Uterus (tissue), 3 donors: ENCODE measurements at regions not wholly inside any gene's neighbourhood (a gene's known extent, or its start where the extent isn't known, plus 50 kb on each side); places are given as distances from the start of the nearest gene placed in this dataset.
"Not testable (repeated sequence)": the region's sequence is repeated elsewhere in the genome, so short reads cannot be mapped to it uniquely, and the experiment has no call there.

Experiments used
- DNase-seq, 2 donors: peaks; one replicate each; pipeline ENCODE4 v3.0.0-alpha.2; 2019 to 2020
- H3K27ac ChIP-seq, 2 donors: fragments of 200-600 bp; sonication (generic); 1 replicate in 1 of 2; 2 replicates in 1 of 2; pipeline ENCODE4 v1.5.1; 2016 to 2018
- H3K27me3 ChIP-seq, 2 donors: fragments of 200-600 bp; sonication (generic); one replicate each; pipeline ENCODE4 v1.5.1; 2018 to 2019; ENCODE audit warnings: control low read depth in 1 of 2
- H3K36me3 ChIP-seq, 2 donors: fragments of 200-600 bp; sonication (generic); one replicate each; pipeline ENCODE4 v1.5.1; 2019; ENCODE audit warnings: control low read depth in 1 of 2
- H3K4me1 ChIP-seq, 2 donors: fragments of 200-600 bp; sonication (generic); one replicate each; pipeline ENCODE4 v1.5.1; 2018 to 2019; ENCODE audit warnings: control low read depth in 1 of 2
- H3K4me3 ChIP-seq, 2 donors: fragments of 200-600 bp; sonication (generic); 1 replicate in 1 of 2; 2 replicates in 1 of 2; pipeline ENCODE4 v1.5.1; 2018 to 2019; ENCODE audit warnings: mild to moderate bottlenecking in 1 of 2
- H3K9me3 ChIP-seq, 2 donors: fragments of 200-600 bp; sonication (generic); one replicate each; pipeline ENCODE4 v1.5.1; 2019; ENCODE audit warnings: control low read depth in 1 of 2
- POLR2A ChIP-seq, 2 donors: fragments of 450-650 bp; IDR thresholded peaks; one replicate each; pipeline ENCODE4 v1.6.1; 2016; ENCODE audit warnings: antibody characterized with exemption in 2 of 2, mild to moderate bottlenecking in 1 of 2, moderate library complexity in 1 of 2
- intact Hi-C: fragments of 100-400 bp; cut with DNase I; formaldehyde crosslinking; loops from one replicate; pipeline ENCODE4 v1.15.1; 2023; ENCODE audit warnings: low total_unique reads
- TF ChIP-seq, protein P1 (sequence below), 4 experiments: fragments of 200-600 bp in 2 of 4; fragments of 450-650 bp in 2 of 4; sonication (generic) in 2 of 4; IDR thresholded peaks; one replicate each; pipeline ENCODE4 v1.5.1; 2016 to 2019; ENCODE audit warnings: antibody characterized with exemption in 4 of 4, mild to moderate bottlenecking in 2 of 4, moderate library complexity in 1 of 4
- donor health status: DM: yes; HTN: yes; CAD: no.

DNA sequence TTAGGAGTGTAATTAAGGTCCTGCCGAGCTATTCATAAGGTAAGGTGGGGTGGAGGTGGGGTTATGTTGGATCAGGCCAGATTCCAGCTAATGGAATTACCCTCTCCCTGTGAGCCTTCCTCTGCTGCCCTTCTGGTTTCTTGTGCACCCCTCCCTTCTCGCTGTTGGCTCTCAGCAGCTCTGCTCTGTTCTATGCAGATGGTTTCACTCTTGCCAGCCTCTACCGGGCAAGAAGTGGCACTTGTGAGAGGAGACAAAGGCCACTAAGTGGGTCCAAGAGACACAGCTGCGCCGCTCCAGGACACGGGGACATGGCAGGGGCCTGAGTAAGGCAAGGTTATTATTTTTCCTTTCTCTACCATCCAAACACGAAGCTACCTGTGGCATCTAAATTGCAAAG, 334.4 kb downstream of the EMP1 start:
- TF ChIP-seq POLR2A (IDR thresholded peaks at IDR 0.05) = no peak
- TF ChIP-seq, protein P1, sequence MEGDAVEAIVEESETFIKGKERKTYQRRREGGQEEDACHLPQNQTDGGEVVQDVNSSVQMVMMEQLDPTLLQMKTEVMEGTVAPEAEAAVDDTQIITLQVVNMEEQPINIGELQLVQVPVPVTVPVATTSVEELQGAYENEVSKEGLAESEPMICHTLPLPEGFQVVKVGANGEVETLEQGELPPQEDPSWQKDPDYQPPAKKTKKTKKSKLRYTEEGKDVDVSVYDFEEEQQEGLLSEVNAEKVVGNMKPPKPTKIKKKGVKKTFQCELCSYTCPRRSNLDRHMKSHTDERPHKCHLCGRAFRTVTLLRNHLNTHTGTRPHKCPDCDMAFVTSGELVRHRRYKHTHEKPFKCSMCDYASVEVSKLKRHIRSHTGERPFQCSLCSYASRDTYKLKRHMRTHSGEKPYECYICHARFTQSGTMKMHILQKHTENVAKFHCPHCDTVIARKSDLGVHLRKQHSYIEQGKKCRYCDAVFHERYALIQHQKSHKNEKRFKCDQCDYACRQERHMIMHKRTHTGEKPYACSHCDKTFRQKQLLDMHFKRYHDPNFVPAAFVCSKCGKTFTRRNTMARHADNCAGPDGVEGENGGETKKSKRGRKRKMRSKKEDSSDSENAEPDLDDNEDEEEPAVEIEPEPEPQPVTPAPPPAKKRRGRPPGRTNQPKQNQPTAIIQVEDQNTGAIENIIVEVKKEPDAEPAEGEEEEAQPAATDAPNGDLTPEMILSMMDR (IDR thresholded peaks at IDR 0.05) = no peak
- Histone ChIP-seq H3K27ac (no peak overlapping the region), H3K27me3 (no peaks in the 10 kb centered on the region), H3K4me1 (no peaks in the 10 kb centered on the region), H3K36me3 (no peaks in the 10 kb centered on the region), H3K9me3 (no peaks in the 10 kb centered on the region), H3K4me3 (no peak overlapping the region)
- intact Hi-C loops = no loop called here
- DNase-seq = no peak

DNA sequence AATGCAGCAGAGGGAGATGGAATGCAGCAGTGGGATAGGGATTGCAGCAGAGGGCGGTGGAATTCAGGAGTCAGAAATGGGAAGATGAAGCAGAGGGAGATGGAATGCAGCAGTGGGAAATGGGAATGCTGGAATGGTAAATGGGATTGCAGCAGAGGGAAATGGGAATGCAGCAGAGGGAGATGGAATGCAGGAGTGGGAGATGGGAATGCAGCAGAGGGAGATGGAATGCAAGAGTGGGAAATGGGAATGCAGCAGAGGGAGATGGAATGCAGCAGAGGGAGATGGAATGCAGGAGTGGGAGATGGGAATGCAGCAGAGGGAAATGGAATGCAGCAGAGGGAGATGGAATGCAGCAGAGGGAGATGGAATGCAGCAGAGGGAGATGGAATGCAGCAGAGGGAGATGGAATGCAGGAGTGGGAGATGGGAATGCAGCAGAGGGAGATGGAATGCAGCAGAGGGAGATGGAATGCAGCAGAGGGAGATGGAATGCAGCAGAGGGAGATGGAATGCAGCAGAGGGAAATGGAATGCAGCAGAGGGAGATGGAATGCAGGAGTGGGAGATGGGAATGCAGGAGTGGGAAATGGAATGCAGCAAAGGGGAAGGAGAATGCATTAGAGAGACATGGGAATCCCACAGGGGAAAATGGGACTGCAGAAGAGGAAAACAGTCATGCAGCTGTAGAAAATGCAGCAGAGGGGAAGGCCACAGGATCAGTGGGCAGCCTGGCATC, 329.8 kb downstream of the EMP1 start:
- DNase-seq, H3K27me3 ChIP-seq, H3K4me1 ChIP-seq, H3K36me3 ChIP-seq, H3K27ac ChIP-seq, H3K9me3 ChIP-seq, intact Hi-C loops, H3K4me3 ChIP-seq: not testable (repeated sequence)

DNA sequence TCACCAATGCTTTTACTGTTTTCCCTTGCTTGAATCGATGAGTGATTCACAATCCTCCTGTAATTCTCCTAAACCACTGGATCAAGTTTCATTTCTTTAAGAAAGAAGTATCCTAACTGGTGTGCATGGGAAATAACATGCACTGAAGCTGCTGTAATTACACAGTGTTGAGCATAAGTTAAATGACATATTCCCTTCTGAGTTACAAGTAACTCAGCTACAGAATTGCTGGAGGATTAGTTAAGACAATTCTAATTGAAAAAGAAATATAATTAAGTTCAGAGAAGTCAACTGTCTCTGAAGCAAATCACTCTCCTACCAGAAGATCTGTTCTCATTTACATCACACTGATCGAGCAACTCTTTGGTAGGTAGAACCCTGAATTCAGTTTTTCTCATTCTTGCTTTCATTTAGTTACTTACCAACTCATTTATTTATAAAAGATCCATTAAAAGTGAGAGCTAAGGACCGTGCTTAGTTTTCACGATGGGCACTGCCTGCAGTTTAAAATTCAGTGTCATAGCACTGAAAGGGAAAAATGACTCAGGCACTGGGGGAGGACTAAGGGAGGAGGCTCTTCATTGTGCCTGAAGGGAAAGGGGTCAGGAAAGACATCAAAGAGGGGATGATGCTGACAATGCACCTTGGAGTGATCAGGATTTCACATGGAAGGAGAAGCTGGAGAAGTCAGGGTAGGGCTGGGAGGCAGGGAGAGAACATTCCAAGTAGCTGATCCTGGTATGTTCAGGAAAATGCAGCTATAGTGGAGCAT, 327.2 kb downstream of the EMP1 start:
- Histone ChIP-seq H3K36me3 (no peaks in the 10 kb centered on the region), H3K27me3 (no peaks in the 10 kb centered on the region), H3K4me3 (no peak overlapping the region), H3K4me1 (no peaks in the 10 kb centered on the region), H3K27ac (no peak overlapping the region), H3K9me3 (no peaks in the 10 kb centered on the region)
- DNase-seq = no peak
- TF ChIP-seq POLR2A (IDR thresholded peaks at IDR 0.05) = no peak
- TF ChIP-seq, protein P1 (IDR thresholded peaks at IDR 0.05) = no peak
- intact Hi-C loops = no loop called here

DNA sequence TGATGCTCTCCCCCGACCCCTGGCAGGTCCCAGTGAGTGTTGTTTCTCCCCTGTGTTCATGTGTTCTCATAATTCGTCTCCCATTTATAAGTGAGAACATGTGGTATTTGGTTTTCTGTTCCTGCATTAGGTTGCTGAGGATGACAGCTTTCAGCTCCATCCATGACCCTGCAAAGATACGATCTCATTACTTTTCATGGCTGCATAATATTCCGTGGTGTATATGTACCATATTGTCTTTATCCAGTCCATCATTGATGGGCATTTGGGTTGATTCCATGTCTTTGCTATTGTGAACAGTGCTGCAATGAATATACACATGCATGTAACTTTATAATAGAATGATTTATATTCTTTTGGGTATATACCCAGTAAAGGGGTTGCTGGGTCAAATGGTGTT, 321.5 kb downstream of the EMP1 start:
- H3K4me1 ChIP-seq, H3K27ac ChIP-seq, H3K4me3 ChIP-seq, H3K27me3 ChIP-seq, DNase-seq, intact Hi-C loops, H3K36me3 ChIP-seq, H3K9me3 ChIP-seq: not testable (repeated sequence)

DNA sequence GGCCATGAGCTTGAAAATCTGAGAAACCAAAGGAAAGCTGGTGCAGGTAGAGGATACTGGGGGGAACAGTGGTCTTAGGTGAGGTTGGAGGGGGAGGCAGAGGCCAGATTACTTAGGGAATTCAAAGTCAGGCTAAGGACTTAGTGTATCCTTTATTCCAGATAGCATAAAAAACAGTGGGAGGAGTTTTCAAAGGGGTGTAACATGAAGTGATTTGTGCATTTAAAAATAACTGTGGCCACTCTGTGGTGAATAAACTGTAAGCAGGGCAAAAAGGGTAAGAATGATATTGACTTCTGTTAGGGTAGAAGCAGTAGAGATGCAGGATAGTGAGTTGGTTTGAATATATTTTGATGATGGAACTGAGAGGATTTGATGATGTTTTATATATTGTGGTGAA, 313.2 kb downstream of the EMP1 start:
- Histone ChIP-seq H3K4me1 (no peaks in the 10 kb centered on the region), H3K36me3 (no peaks in the 10 kb centered on the region), H3K9me3 (peaks cover 0 to 4% of the 10 kb centered on the region in 2 donors), H3K27ac (no peak overlapping the region), H3K27me3 (no peaks in the 10 kb centered on the region), H3K4me3 (no peak overlapping the region)
- intact Hi-C loops = no loop called here
- TF ChIP-seq POLR2A (IDR thresholded peaks at IDR 0.05) = no peak
- TF ChIP-seq, protein P1 (IDR thresholded peaks at IDR 0.05) = no peak
- no peak for DNase-seq

DNA sequence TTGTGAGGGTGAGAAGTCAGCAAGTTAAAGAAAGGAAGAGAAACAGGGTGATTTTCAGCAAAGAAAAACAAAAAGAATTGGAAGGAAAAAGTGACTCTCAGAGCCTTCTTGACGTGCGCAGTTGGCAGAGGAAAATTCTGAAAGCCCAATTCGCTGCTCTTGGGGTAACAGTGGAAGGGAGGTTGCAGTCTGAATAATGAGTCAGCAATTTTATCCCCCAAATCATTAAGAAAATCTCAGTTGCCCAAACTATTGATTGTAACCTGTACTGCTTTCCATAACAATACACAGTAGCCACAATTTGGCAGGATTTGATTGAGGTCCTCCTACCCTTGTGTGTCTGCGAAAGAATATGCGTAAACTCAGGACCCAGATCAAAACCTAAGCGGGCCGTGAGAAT, 309.1 kb downstream of the EMP1 start:
- Histone ChIP-seq H3K27me3 (no peaks in the 10 kb centered on the region), H3K9me3 (no peaks in the 10 kb centered on the region), H3K36me3 (no peaks in the 10 kb centered on the region), H3K4me3 (no peak overlapping the region), H3K27ac (no peak overlapping the region), H3K4me1 (no peaks in the 10 kb centered on the region)
- DNase-seq = no peak
- TF ChIP-seq, protein P1 (IDR thresholded peaks at IDR 0.05) = no peak
- no peak for TF ChIP-seq POLR2A (IDR thresholded peaks at IDR 0.05)
- intact Hi-C loops = no loop called here
